SH-SY5Y (cell line): ENCODE measurements at regions not wholly inside any gene's neighbourhood (a gene's known extent, or its start where the extent isn't known, plus 50 kb on each side); places are given as distances from the start of the nearest gene placed in this dataset.
A peak's percentile ranks its signal among the peaks of the same experiment; 100 is the strongest.

Experiments
- GATA2 ChIP-seq: IDR thresholded peaks from 2 replicates; pipeline ENCODE4 v1.6.1; 2011; ENCODE audit warnings: mild to moderate bottlenecking, low read depth, low read length
- GATA3 ChIP-seq: IDR thresholded peaks from 2 replicates; pipeline ENCODE4 v1.6.1; 2011; ENCODE audit warnings: low read depth, mild to moderate bottlenecking, low read length, moderate library complexity

DNA sequence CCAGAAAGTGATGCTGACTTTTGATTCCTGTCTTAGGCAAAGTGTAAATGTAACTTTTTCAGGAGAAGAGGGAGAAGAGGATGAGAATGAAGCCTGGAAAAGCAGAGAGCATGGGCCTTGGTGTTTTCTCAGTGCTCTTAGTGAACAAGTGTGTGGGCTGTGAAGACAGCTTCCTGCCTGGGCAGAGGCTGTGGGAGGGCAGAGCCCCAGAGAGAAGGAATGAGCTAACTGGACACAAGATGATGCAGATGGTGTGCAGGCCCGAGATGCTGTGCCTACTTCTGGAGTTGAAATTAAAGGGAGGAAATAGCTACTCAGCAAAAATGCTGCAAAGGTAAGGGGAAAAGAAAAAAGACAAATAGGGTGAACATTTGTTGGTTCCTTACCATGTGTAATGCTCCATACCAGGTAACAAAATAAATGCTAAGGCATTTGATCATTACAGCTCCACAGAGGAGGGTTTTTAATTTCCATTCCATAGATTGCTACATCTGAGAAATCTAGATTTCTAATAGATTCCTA is 87.0 kb upstream of the CEP162 start:
- TF ChIP-seq GATA3: no peak
- no peak for TF ChIP-seq GATA2

DNA sequence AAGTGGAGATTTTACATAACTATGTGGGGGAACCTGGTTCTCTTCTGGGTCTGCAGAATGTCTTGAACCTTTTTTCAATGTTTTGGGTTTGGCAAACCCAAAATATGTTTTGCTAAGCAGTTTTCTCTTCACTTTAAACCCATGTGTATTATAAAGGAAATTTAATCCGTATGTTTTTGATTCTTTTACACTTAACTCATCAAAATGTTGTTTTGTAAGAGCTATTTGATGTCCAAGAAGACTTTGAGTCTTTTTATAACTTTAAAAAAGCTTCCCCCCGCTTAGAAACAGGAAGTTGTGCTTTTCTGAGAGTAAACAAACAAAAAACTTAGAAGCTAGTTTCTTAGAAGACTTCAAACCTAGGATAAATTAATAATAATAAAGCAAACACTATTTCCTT is 81.9 kb upstream of the CEP162 start:
- TF ChIP-seq GATA3 (no peak), GATA2 (no peak)

DNA sequence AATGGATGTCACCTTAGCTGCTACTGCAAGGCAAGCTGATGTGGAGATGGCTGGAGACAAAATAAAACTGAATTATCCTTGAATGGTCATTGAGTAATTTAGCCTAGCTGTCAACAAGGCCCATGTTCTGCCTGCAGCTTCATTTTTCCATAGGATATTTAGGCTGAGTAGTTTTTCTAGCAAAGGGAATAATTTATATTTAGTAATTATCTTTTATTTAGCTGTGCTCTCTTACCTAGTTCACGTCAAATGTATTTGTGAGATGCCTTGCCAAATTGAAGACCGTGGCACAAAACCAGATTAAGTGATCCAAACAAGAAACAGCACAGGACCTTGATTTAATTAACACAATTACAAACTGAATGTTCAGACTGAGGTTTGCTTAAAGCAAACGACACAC is 77.4 kb upstream of the CEP162 start:
- TF ChIP-seq GATA3 (no peak), GATA2 (peak; percentile 32; the same call in 1 of the 2 replicates)

DNA sequence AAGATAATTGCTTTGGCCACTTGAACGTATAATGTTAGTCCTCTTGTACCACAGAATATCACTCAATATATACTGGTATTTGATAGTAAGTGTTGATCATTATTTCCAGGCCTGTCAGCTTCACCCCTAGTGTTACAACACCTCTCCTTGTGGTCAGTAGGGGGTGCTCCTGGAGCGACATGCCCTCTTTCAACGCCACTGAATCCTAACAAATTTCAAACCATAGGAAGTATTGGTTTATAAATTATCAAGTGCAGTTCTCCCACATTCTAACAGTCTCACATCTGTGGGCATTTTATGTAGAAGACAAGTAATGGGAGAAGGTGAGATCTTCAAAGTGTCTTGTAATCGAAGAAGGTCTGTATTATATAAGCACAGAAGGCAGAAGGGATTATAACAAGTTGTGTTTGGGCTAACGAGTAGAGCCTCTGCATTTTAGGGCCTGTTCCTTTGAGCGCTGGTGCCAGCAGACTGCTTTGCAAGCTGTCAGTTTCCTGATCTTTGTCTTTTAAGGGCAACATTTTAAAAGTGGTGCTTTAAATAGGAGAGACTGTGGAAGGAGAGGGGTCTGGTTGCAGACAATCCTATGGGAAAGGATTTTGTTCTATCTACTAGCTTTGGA is 57.1 kb upstream of the CEP162 start:
- TF ChIP-seq GATA2 (no peak), GATA3 (no peak)

DNA sequence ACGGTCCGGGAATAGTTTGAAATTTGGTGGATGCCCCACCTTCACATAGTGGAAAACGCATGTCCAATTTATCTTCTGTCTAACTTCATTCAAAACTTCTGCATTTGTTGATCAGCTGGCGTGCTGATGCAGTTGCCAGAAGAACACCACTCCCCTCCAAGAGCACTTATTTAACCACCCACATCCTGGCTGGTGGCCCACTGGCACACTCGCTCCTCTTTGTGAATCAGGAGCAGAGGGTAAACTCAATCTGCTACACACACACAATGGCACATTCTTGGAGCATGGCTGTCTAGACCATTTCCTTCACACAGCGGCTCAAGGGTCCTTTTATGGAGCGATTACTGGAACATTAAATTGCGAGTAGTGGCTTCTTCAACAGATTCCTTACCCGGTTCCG is 55.1 kb upstream of the CEP162 start:
- TF ChIP-seq GATA2 (no peak), GATA3 (no peak)

DNA sequence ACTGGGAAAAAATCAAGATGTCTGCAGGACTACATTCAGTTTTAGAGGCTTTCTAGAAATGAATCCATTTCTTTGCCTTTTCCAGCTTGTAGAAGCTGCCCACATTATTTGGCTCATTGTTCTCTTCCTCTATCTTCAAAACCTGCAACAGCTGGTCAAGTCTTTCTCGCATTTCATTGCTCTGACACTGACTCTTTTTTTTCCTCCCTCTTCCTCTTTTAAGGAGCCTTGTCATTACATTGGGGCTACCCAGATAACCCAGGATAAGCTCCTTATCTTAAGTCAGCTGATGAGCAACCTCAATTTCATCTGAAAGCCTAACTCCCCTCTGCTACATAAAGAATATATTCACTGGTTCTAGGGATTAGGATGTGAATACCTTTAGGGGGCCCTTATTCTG is 53.2 kb upstream of the CEP162 start:
- no peak for TF ChIP-seq GATA2
- TF ChIP-seq GATA3: no peak

DNA sequence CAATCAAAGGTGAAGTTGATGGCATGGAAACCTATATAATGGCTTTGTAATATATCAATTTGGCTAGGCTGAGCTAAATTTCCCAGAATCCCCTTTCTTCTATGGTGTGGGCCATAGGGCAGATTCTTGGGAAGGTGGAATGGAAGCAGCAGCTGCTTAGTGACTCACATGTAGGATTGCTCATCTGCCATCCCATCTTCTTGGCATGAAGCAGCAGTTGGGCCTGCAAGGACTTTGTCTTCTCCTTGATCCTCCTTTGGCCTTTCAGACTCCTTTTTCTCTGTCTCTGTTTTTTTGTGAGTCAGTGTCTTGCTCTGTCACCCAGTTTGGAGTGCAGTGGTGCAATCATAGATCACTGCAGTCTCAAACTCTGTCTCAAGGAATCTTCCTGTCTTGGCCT is 52.6 kb upstream of the CEP162 start:
- TF ChIP-seq GATA2 (no peak), GATA3 (no peak)

DNA sequence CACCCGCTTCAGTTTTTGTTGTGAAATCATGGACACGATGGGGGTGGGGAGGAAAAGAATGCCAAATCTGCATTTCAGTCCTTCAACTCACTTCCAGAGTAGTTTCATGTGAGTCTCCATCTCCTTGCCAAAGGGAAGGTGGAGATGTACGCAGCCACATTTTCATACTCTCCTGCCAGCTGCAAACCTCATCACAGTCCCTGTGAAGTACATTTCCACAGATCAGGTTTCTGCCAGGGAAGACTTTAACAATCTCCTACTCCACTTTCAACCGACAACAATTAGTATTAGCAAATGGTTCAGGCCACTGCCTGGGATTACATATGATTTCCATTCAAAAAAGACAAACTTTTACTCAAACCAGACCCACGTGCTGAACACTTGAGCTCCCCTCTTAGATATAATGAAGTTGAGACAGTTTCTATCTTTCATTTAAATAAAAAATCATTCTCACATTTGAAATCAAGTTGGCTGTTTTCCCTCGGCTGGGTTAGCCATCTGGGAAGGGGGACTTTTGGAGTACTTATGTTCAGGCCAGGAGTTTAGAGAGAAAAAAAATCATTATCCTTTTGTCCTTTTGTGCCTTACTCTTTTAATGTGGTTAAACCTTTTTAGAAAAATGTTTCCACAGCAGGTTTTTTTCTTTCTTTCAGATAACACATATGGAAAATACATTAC is 51.0 kb upstream of the CEP162 start:
- no peak for TF ChIP-seq GATA3
- no peak for TF ChIP-seq GATA2
